MM.1S (cell line): ENCODE measurements at regions not wholly inside any gene's neighbourhood (a gene's known extent, or its start where the extent isn't known, plus 50 kb on each side); places are given as distances from the start of the nearest gene placed in this dataset.

ENCODE experiments used
- DNase-seq: peaks from one replicate; pipeline ENCODE4 v3.0.0-alpha.2; 2015
- H2AFZ ChIP-seq: fragments of 300-600 bp; sonication (generic); 2 replicates; pipeline ENCODE4 v1.6.0; 2016; ENCODE audit warnings: antibody characterized with exemption, low read length
- H3F3A ChIP-seq: fragments of 300-600 bp; sonication (generic); 2 replicates; pipeline ENCODE4 v1.6.1; 2016; ENCODE audit warnings: mild to moderate bottlenecking, antibody characterized with exemption, low read length, moderate library complexity, mixed read lengths; ENCODE audit not compliant: insufficient read depth
- H3K27ac ChIP-seq: fragments of 300-600 bp; sonication (generic); 2 replicates; pipeline ENCODE4 v1.5.1; 2016; ENCODE audit warnings: mild to moderate bottlenecking, low read length
- H3K27me3 ChIP-seq: fragments of 300-600 bp; sonication (generic); replicated peaks from 2 replicates; pipeline ENCODE4 v1.6.0; 2016; ENCODE audit warnings: low read length; ENCODE audit not compliant: insufficient read depth
- H3K36me3 ChIP-seq: fragments of 300-600 bp; sonication (generic); replicated peaks from 2 replicates; pipeline ENCODE4 v1.6.1; 2016; ENCODE audit warnings: mild to moderate bottlenecking, low read length, mixed read lengths; ENCODE audit not compliant: insufficient read depth
- H3K4me1 ChIP-seq: fragments of 300-600 bp; sonication (generic); 2 replicates; pipeline ENCODE4 v1.6.1; 2016; ENCODE audit warnings: low read length, mixed read lengths
- H3K4me2 ChIP-seq: fragments of 300-600 bp; sonication (generic); 2 replicates; pipeline ENCODE4 v1.6.0; 2016; ENCODE audit warnings: low read depth, low read length
- H3K4me3 ChIP-seq: fragments of 300-600 bp; sonication (generic); 2 replicates; pipeline ENCODE4 v1.5.1; 2016; ENCODE audit warnings: low read length, mixed read lengths
- H3K79me2 ChIP-seq: fragments of 300-600 bp; sonication (generic); 2 replicates; pipeline ENCODE4 v1.6.1; 2016; ENCODE audit warnings: mixed run types, low read length, mixed read lengths
- H3K9ac ChIP-seq: fragments of 300-600 bp; sonication (generic); 2 replicates; pipeline ENCODE4 v1.6.1; 2016; ENCODE audit warnings: low read length, mixed read lengths
- H3K9me2 ChIP-seq: fragments of 300-600 bp; sonication (generic); replicated peaks from 2 replicates; pipeline ENCODE4 v1.6.1; 2016; ENCODE audit warnings: mild to moderate bottlenecking, low read length, mixed read lengths; ENCODE audit not compliant: insufficient read depth
- H3K9me3 ChIP-seq: fragments of 300-600 bp; sonication (generic); replicated peaks from 2 replicates; pipeline ENCODE4 v1.6.1; 2016; ENCODE audit warnings: mild to moderate bottlenecking, low read length, mixed read lengths; ENCODE audit not compliant: insufficient read depth
- H4K20me1 ChIP-seq: fragments of 300-600 bp; sonication (generic); 2 replicates; pipeline ENCODE4 v1.6.1; 2016; ENCODE audit warnings: mild to moderate bottlenecking, low read length, moderate library complexity, mixed read lengths; ENCODE audit not compliant: insufficient read depth
- EZH2 ChIP-seq: fragments of 300-600 bp; sonication (generic); optimal IDR thresholded peaks from 2 replicates; pipeline ENCODE3; 2017; ENCODE audit warnings: low read depth, mild to moderate bottlenecking, antibody characterized with exemption, low read length, mixed read lengths
- EZH2phosphoT487 ChIP-seq: fragments of 300-600 bp; sonication (generic); IDR thresholded peaks from 2 replicates; pipeline ENCODE4 v1.6.1; 2018; ENCODE audit warnings: antibody characterized with exemption, low read length
- TF ChIP-seq, protein P1 (sequence below): fragments of 300-600 bp; sonication (generic); IDR thresholded peaks from 2 replicates; pipeline ENCODE4 v1.5.1; 2016; ENCODE audit warnings: antibody characterized with exemption, low read length, mixed read lengths

DNA sequence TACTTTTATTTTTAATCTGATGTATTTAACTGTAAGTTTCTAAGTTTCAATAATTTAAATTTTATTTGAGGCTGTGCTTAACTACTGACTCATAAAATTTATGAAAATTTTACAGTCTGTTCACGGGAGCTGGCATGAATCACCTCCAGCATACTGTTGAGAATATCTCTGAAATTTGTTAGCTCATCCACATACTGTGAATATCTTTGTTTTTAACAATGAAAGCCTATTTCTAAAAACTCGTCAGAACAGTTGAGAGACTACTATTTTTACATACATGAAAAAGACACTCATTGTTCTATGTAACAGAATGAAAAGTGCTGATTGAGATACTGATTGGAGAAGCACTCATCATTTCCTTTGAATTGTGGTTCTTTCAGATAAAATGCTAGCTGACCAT, 749.3 kb downstream of the TENT5A start:
- Histone ChIP-seq H3K9me2 (no peaks in the 10 kb centered on the region), H3K36me3 (no peaks in the 10 kb centered on the region), H3K27ac (no peak overlapping the region), H3K9me3 (no peaks in the 10 kb centered on the region), H3K4me3 (no peak overlapping the region), H3K9ac (no peak overlapping the region), H3K27me3 (no peaks in the 10 kb centered on the region), H3K4me2 (no peak overlapping the region), H3K79me2 (no peaks in the 10 kb centered on the region), H2AFZ (no peak overlapping the region), H4K20me1 (no peaks in the 10 kb centered on the region), H3K4me1 (no peaks in the 10 kb centered on the region), H3F3A (no peaks in the 10 kb centered on the region)
- no peak for DNase-seq
- TF ChIP-seq EZH2 (no peak), EZH2phosphoT487 (no peak)
- TF ChIP-seq, protein P1, sequence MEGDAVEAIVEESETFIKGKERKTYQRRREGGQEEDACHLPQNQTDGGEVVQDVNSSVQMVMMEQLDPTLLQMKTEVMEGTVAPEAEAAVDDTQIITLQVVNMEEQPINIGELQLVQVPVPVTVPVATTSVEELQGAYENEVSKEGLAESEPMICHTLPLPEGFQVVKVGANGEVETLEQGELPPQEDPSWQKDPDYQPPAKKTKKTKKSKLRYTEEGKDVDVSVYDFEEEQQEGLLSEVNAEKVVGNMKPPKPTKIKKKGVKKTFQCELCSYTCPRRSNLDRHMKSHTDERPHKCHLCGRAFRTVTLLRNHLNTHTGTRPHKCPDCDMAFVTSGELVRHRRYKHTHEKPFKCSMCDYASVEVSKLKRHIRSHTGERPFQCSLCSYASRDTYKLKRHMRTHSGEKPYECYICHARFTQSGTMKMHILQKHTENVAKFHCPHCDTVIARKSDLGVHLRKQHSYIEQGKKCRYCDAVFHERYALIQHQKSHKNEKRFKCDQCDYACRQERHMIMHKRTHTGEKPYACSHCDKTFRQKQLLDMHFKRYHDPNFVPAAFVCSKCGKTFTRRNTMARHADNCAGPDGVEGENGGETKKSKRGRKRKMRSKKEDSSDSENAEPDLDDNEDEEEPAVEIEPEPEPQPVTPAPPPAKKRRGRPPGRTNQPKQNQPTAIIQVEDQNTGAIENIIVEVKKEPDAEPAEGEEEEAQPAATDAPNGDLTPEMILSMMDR = no peak

DNA sequence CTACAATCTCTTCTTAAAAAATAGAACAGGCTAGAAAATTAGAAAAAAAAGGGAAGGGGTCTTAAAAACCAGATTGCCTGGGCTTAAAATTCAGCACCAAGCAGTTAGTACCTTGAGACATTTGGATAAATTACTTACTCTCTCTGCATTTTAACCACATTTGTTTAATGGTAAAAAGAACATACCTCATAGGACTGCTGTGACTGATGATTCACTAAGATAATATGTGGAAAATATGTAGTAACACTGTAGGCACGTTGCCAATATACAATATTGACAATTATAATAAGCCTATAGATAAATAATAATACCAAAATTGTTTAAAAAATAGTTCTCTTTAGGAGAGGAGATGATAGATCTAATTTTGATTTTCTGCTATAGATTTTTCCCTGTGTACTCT, 750.4 kb downstream of the TENT5A start:
- Histone ChIP-seq H3K4me1 (no peaks in the 10 kb centered on the region), H3K36me3 (no peaks in the 10 kb centered on the region)

DNA sequence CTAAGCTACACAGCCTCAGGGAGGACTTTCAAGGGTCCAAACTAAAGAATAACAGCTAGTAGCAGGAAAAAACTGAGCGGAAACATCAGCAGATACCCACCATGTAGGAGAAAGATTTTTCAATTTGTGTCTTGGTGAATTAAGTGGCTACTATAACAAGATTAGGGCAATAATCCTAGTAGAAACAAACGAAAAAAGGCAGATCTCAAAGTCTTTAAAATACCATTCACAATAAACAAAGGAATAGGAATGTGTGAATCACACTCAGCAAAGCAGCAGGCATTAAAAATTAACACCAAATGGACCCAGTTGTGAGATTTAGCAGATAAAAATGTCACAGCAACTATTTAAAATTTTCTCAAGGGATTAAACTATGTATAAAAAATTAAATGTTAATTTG, 761.2 kb downstream of the TENT5A start:
- no peaks in the 10 kb centered on the region for H3K27me3 ChIP-seq
- H3K27ac ChIP-seq = no peak overlapping the region
- no peaks in the 10 kb centered on the region for H3K9me3 ChIP-seq
- no peaks in the 10 kb centered on the region for H3K36me3 ChIP-seq
- no peak overlapping the region for H2AFZ ChIP-seq
- DNase-seq = no peak
- no peaks in the 10 kb centered on the region for H3K4me1 ChIP-seq
- H3K9ac ChIP-seq = no peak overlapping the region
- H3F3A ChIP-seq = no peaks in the 10 kb centered on the region
- no peaks in the 10 kb centered on the region for H4K20me1 ChIP-seq
- no peaks in the 10 kb centered on the region for H3K79me2 ChIP-seq
- H3K4me3 ChIP-seq = no peak overlapping the region
- TF ChIP-seq EZH2phosphoT487 = no peak
- no peak for TF ChIP-seq EZH2
- TF ChIP-seq, protein P1 = no peak
- H3K4me2 ChIP-seq = no peak overlapping the region
- H3K9me2 ChIP-seq = no peaks in the 10 kb centered on the region

More for the DNA sequence above, 750.4 kb downstream of the TENT5A start:
- no peak overlapping the region for H3K4me3 ChIP-seq
- no peaks in the 10 kb centered on the region for H3K9me2 ChIP-seq
- H3K27me3 ChIP-seq = no peaks in the 10 kb centered on the region
- H3F3A ChIP-seq = no peaks in the 10 kb centered on the region
- no peaks in the 10 kb centered on the region for H4K20me1 ChIP-seq
- no peak overlapping the region for H3K4me2 ChIP-seq
- H3K9me3 ChIP-seq = no peaks in the 10 kb centered on the region
- TF ChIP-seq EZH2 (no peak), EZH2phosphoT487 (no peak)
- TF ChIP-seq, protein P1 = no peak
- H2AFZ ChIP-seq = no peak overlapping the region
- H3K27ac ChIP-seq = no peak overlapping the region
- H3K79me2 ChIP-seq = no peaks in the 10 kb centered on the region
- H3K9ac ChIP-seq = no peak overlapping the region
- no peak for DNase-seq
